ENCODE measurements at regions not wholly inside any gene's neighbourhood (a gene's known extent, or its start where the extent isn't known, plus 50 kb on each side); places are given as distances from the start of the nearest gene placed in this dataset.
"Not testable (repeated sequence)": the region's sequence is repeated elsewhere in the genome, so short reads cannot be mapped to it uniquely, and the experiment has no call there.

DNA sequence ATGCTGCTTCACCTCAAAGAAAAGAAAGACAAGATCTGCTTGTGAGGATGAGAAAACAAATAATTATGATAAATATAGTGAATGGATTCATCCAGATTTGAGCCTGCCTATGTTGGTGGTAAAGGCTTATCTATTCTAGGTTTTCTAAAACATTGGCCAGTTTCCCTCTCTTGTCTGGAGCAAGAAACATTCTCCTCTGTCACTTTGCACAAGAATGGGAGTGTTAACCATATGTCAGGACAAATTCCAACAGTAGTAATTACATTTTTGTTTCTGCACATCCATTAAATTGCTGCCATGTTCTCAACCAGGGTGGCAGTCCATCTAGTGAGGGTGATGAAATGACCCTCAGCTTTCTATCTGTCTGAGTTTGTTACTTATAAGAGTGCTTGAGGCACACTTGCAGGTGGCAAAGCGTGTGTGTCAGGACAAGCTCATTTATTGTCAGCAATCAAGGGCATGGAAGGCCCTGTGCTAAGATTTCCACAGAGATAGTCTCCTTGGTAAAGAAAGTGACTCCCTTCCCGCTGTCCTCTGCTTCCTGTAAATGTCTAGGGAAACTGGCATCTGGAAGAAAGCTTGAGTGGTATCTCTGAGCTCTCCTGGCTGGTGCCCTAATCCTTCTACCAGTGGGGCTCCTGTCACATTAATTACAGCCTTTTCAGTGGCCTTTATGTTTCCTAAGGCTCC lies 502.1 kb upstream of the FLRT2 start:
- DNase-seq: no peak

DNA sequence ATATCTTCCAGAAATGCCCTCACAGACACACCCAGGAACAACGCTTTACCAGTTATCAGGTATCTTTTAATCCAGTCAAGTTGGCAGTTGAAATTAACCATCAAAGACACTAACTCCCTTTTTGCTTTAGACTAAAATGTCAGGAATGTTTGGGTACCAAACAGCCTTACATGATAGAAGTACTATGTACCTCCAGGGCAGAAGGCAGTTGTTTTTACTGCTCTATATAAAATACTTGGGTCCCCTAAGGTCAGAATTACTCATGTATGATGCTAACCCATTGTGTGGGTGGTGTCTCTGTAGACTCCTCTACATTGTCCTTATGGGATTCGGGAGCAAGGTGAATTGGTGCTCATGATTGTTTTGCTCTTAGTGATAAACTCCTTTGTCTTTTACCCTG lies 492.5 kb upstream of the FLRT2 start:
- DNase-seq: no peak

DNA sequence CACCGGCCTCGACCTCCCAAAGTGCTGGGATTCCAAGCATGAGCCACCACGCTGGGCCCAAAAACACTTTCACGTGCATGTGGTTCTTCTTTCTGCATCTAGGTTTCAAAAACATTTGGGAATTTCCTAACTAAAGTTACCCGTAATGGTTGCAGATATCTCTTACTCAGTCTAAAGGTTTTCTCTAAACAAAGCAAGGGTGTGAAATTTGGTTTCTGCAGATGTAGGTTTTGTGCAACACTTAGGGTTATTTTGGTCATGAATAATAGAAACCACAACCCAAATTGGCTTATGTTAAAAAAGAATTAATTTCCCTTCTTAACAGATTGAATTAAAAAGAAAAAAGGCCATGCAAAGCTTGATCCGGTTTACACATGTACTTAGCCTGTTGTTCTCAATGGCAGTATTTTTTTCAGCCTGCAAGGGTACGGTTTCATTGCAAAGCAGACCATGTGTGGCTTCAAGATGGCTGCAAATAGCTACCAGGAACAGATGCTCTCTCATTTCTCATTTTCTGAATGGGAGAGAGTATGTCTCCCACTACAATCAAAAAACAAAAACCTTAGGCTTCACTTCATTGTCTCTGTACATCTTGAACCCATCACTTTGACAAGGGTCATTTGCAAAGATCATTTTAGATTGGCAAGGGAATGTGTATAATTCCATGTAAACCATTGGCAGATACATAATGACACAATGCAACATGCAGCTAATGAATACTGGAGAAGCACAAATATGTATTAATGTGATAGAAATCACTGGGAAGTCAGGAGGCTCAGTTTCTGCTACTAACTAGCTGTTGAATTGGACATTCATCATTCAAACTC lies 491.2 kb upstream of the FLRT2 start:
- no peak for DNase-seq

DNA sequence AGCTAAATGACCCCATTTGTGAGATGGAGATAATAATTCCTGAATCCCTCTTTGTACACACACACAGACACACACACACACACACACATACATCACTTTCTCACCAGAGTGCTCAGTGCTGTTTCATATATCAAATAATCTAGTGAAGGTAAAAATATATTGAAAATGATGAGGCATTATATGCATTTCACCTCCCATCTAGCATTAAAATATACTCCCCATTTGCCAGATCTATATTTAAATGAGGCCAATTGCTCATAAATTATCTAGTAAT lies 490.7 kb upstream of the FLRT2 start:
- DNase-seq: no peak

DNA sequence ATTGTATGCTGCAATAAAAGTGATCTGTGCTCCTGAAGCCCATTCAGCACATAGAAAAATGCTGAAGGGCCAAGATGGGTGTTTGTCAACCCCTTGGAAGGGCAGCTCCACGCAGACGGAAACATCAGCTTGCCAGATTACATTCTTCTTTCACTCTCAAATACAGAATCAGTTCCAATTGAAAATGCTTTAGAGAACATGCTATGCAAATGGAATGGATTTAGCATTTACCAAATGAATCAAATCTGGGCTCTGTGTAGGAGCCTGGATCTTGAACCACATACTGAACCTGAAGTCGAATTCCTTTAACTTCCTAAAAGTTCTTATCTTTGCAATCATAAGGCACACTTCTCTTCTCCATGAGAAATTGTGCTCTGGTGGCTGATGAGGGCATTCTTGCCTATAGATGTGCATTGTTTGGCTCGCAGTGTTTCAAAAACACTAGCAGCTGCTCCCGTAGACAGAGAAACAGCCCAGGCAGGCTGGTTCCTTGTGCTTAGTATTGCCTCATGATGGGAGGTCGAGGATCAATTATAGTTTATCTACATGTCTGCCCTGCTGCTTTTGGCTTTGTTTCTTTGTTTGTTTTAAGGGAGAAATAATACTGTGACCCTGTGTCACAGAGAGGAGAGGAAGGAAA lies 489.8 kb upstream of the FLRT2 start:
- DNase-seq: no peak

DNA sequence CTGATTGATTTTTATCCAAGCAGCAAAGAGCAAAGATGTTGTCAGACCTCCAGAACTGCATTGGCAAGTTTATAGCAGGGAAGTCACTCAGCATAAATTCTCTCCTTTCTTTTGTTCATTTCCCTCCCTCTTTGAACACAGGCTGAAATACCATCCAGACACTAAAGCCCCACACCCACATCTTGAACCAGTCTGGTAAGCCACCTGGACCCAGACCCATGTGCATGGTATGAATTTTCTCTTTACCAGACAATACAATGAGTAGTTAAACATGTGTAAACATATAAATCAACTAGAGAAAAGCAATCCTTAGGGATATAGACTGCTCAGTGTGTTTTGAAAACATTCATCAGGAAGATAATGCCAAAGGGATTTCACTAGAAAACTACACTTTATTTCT lies 488.3 kb upstream of the FLRT2 start:
- DNase-seq: no peak

DNA sequence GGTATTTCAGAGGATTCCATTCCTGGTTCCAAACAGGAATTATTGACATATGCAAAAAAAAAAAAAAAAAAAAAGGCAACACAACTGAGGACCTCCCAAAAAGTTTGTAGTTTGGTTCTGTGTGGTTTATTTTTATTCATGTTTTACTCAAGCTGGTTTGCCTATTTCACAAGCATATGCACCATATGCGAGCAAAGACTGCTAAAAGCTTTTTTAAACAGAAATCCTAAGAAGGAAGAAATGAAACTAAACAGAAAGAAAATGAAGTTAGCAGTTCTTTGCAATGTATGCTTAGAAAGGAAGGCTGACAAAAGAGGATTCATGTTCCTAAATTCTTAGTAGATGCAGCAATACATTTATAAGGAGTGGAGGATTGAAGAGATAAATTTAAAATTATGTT lies 487.6 kb upstream of the FLRT2 start:
- DNase-seq: no peak

DNA sequence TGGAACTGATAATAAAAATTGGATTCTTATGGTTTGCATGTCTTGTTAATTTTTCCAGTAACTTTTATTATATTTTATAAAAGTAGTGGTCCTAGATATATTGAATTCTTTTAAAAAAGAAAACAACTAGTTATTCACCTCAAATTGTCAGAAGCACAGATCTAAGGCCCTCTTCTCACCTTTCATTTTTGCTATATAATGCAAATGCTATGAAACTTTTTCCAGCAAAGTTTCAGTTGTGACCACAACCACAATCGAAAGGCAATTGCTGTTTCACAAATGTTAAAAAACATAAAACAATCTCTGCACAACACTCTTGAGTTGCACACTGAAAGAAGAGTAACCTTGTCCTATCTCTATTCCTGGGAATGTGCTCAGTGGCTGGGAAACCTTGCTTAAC lies 479.8 kb upstream of the FLRT2 start:
- DNase-seq: no peak

DNA sequence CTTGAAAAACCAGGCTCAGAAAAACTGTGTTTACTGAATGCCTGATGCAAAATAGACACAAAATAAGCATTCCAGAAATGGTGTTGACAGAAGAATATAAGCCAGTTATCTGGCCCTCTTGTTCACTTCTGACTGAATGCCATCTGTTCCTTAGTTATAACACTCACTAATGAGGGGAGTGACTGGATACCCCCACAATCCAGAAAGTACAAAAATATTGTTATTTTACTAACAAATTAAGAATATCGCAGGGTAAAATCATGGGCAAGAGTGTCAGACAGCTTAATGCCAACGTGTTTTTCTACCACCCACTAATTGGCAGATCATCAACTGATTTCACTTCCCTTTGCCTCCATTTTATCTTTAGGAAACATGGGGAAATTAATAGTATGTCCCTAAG lies 477.3 kb upstream of the FLRT2 start:
- no peak for DNase-seq

DNA sequence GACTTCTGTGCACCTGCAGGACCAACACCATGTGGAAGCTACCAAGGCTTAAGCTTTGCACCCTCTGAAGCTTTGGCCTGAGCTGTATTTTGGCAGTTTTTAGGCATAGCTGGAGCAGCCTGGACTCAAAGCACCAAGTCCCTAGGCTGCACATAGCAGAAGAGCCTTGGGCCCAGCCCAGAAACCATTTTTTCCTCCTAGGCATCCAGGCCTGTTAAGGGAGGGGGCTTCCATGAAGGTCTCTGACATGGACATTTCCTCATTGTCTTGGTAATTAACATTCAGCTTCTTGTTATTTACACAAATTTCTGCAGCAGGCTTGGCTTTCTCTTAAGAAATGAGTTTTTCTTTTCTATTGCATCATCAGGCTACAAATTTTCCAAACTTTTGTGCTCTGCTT lies 475.8 kb upstream of the FLRT2 start:
- no peak for DNase-seq

DNA sequence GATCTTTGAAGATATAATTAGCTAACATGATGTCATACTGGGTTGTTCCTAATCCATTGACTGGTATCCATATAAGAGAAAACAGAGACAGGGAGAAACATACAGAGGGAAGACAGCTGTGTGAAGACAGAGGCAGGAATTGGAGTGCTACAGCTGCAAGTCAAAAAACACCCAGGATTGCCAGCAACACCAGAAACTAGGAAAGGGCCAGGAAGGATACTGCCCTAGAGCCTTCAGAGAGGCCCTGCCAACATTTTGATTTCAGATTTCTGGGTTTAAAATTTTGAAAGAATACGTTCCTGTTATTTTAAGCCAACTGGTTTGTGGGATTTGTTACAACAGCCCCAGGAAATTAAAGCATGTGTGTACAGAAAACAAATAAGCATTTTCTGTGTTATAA lies 473.7 kb upstream of the FLRT2 start:
- DNase-seq: no peak

DNA sequence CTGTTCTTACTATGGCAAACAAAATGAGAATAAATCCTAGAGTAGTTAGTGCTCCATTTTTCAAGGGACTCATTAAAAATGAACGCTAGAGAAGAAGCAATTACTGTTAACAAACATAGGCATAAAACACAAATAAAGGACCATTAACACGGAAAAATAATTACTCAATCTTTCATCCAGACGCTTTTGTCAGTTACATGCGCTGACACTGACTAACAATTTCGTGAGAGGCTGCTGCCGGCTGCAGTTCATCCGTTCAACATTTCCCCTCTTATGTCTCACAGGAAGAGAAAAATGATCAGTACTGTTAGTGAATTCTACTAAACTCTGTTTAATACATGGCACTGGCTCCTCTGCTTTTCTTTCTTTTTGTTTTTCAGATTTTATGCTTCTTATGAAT lies 472.7 kb upstream of the FLRT2 start:
- DNase-seq: no peak

DNA sequence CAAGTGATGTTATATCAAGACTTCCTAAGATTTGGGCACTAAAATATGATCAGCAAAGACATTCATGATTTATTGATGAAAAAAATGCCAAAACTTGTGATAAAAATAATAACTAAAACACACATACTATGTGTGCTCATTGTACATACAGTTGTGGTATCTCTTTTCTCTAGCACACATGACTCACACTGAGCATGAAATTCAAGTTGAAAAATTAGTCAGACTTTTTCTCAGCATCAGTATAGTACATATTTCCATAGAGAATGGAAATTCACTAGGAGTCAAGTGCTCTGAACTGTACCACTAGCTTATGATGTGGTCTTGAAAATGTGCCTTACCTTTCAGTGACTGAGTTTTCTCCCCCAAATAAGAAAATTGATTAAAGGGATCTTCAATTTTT lies 471.8 kb upstream of the FLRT2 start:
- no peak for DNase-seq

DNA sequence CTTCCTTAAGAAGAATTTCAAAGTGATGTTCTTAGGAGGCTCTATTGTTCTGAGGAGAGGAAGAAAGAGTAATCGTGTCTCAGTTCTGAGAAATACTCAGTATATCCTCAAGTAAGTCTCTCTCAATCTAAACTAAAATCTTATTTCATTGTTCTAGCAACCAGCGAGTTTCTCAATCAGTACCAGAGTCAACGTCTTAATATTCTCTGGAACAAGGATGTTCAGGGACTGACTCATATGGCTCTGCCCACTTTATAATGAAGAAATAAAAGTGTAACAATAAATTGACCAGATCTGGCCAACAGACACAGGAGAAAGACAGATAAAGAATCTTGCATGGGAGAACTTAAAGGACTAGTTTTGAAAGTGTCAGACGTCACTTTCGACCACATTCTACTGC lies 469.8 kb upstream of the FLRT2 start:
- DNase-seq: no peak

DNA sequence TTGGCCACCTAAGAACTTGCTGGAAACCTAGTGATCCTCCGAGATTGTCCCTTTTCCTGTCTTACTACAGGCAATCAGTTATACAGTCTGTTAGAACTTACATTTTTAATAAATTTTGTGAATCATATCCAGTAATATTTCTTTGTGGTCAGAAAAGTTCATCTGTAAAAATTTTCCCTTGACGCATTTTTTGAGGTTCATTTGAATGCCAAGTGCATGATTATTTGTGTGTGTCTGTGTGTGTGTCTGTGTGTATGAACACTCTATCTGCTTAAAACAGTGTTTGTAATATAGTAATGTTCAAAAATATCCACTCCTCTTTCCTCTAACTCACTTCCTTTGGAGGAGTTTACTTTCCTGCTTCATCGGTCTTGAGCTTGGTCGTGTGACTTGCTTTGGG lies 468.7 kb upstream of the FLRT2 start:
- no peak for DNase-seq

DNA sequence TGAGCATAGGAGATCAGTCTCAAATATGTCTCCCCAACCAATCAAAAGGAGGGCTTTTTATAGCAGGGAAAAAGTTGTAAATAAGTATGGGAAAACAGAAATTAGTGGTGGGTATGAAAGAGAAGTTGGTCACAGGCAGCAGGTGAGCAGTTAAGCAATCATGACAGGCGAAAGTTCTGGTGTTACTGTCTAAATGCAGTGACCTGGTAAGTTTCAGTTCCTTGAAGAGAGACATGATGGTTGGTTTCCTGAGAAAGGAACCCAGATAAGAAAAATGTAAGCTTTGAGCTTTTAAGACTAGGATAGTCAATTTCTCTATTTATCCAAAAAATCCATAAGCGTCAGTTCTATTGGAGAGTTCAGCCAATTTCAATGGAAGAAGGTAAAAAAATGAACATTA lies 466.2 kb upstream of the FLRT2 start:
- no peak for DNase-seq

DNA sequence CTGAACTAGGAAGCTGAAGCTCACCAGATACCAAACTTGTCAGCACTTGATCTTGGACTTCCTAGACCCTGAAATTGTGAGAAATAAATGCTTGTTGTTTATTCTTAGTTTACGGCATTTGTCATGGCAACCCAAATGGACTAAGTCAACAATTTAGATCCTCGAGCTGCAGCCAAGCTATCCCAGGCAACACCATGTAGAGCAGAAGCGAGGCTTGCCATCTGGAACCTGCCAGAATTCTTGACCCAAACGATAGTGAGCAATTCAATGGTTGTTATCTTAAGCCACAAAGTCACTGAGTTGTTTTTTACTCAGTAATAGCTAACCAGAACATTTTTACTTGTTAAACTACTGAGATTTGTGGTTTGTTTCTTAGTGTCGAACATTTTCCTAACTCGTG lies 458.5 kb upstream of the FLRT2 start:
- no peak for DNase-seq

DNA sequence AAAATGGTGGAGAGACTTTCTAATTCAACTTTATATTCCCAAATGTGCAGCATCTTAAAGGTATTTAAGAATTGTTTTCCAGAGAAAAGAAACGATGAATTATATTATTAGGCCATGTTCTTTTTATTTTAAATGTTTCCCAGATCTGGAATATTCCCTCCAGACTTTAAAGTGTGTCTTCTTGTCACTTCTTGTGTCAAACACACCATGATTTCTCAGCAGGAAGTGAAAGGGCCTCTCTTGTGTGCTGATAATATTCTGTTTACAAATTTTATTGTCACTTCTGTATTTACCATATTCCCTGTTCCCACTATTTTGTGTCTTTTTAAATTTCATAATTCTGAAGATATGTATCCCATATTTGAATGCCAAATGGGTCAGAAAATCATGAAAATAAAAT lies 455.0 kb upstream of the FLRT2 start:
- no peak for DNase-seq

DNA sequence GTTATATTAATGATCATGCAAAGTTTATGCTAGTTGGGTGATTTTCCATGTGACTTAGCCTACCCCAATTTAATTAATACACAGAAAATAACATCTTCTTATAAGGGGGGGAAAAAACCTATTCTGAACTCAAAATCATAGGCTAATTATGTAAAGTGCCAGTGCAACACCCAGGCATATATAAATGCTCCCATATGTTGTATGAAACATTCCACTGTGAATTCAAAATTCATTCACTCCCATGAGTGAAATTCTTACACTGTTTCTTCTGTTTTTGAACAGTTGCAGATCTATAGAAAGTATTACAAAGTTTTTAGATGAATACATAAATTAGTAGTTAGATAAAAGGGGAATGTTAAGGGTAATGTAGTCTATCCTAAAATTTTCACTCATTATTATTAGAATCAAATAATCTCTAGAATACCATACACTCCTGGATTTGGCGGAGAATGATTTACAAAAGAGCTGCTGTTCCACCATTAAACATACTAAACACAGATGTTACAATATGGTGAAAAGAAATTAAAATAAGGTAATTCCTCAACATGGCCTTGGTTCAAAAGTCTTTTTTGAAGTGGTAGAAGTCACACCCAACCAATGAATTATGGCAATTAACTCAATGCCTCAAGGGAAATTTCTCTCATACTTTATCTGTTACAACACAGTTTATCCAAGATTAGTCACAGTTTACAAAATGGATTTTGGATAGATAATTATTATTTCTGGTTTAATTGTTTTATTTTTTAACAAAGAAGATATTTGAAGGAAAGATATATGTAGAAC lies 454.1 kb upstream of the FLRT2 start:
- DNase-seq: no peak

DNA sequence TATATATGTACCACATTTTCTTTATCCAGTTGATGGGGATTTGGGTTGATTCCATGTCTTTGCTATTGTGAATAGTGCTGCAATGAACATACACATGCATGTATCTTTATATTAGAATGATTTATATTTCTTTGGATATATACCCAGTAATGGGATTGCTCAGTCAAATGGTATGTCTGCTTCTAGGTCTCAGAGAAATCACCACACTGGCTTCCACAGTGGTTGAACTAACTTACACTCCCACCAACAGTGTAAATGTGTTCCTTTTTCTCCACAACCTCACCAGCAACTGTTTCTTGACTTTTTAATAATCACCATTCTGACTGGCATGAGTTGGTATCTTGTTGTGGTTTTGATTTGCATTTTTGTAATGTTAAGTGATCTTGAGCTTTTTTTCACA lies 452.2 kb upstream of the FLRT2 start:
- not testable (repeated sequence) for DNase-seq

DNA sequence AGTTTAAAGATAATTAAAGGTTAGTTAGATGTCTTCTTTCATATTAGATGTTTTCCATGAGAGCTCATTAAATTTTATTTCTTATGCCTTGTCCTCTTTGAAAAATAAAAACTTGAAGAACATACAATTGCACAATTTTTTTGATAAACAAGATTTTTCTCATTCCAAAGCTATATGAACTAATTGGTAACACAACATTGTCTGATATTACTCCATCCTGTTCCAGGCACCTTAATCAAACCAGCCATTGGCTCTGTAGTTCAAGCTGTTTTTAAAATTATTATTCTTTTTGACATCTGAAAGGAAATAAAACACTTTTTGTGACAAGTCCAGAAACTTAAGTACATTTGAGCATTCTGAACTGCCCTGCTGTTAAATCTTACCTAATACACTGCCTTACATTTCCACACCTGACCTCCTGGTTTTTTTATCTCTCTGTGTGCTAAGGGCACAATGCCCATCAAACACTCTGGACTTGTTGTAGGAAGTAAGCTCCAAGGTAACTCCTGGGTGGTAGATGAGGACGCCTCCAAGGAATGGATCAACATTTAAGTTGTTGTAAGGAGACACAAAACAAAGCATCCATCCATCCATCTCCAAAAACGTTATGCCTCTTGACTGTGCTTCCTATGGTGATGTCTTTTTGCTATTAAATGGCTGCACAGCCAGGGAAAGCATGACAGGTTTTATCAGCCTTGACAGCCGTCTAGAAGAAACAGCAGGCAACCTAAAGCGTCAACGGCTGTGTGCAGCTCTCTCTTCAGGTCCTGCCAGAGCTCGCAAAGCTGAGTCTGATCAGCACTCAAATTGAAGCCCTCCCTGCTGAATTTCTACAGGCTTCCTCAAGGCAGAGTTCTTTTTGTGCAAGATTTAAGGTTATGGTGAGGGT lies 449.9 kb upstream of the FLRT2 start:
- no peak for DNase-seq

DNA sequence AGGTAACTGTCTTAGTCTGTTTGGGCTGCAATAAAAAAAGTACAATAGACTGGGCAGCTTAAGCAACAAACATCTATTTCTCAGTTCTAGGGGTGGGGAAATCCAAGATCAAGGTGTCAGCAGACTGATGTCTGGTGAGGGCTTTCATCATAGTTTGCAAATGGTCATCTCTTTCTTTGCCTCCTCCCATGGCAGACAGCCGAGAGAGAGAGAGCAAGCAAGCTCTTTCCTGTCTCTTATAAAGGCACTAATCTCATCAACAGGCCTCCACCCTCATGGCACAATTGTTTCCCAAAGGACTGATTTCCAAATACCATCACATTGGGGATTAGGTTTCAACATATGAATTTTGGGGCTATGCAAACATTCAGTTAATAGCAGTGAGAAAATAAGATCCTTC lies 445.6 kb upstream of the FLRT2 start:
- DNase-seq: no peak

Measured in left kidney (tissue), 1 donor.